Stimulated activated CD8-positive, alpha-beta memory T cell treated with anti-CD3 and anti-CD28 coated beads, Interleukin-2, amount 100 ng/mL, for 1 hour (primary cell): ENCODE measurements at regions not wholly inside any gene's neighbourhood (a gene's known extent, or its start where the extent isn't known, plus 50 kb on each side); places are given as distances from the start of the nearest gene placed in this dataset.
A peak's percentile ranks its signal among the peaks of the same experiment; 100 is the strongest.

Experiments used
- DNase-seq, 2 donors: peaks; one replicate each; pipeline ENCODE4 v3.0.0-alpha.2; 2020; ENCODE audit warnings: low read depth in 2 of 2

DNA sequence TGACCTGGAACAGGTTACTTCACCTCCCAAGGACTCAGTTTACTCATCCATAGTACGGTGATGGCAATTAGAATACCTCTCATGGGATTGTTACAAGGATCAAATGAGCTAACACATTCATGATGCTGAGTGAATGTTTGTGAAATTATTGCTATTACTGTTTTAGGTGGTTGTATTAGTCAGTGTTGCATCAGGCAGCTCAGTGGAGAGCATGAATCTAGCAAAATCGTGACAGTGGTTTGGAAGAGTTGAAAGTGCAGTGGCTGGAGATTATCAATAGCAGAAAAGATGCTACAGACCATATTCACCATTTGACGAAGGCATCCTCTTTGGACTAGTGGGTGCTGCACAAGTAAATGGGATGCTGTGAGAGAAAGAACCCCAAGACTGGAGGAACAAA, 50.4 kb upstream of the CTNNBL1 start:
- DNase-seq: no peak

DNA sequence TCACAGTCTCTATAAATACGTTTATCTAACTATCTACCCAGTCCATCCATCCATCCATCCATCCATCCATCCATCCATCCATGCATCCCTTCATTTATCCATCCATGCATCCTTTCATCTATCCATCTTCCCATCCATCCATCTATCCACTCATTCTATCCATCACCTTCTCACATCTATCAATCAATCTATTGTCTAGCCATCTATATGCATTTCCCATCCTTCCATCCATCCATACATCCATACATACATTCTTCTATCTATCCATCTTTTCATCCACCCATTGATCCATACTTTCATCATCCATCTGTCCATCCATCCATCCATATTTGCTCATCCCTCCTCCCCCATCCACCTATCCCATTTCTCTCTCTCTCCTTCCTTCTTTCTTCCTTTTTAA, 51.6 kb upstream of the CTNNBL1 start:
- no peak for DNase-seq

DNA sequence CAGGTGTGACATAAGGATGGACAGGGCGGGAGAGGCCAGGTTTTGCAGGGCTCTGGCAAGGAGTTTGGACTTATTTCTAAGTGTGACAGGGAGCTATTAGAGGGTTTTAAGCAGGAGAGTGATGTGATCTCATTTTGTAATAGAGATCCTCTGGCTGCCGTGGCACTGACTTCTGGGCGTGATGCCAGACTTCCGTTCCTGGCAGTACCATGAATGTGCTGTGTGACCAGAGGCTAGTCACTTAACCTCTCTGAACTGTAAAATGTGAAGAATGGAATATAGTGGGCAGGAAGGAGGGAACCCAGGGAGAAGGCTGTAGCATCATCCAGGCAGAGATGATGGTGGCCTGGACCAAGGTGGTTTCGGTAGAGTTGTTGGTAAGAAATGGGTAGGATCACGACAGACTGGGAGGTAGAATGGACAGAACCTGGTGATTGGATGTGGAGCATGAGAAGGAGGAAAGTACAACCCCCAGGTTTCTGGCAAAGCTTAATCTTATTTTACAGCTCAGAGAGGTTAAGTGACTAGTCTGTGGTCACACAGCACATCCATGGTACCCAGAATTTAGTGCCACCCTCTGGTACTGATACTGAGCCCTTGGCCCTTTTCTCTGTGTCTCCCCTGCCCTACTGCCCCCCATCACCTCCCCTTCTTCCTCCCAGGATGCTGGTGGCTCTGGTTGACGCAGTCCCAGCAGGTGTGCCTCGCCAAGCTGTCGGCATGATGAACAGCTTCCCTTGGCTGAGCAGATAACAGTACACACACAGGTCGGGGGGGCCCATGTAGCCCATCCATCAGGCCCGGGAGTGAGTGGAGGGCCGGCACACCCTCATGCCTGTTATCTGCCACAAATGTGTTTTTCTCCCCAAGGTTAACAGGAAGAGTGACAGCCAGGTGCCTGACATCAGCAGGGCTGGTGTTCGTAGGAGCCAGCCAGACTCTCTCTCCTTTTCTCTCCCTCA, 52.9 kb upstream of the CTNNBL1 start:
- no peak for DNase-seq

DNA sequence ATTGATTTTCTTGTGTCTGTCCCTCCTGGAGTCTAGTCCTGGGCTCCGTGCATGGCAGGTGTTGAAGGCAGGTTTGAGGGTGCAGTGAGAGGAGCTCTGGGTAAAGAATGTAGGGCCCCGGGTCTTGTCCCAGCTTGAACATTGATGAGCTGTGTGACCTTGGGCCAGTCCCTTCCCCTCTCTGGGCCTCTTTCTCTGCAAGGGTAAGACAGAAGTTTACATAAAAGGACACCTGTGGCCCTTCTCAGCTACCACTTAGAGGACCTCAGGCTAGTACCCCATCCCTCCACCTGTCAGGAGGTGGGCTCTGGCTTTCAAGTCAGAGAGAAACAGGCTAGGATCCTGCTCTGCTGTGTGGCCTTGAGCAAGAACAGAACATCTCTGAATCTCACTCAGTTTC, 55.3 kb upstream of the CTNNBL1 start:
- no peak for DNase-seq

DNA sequence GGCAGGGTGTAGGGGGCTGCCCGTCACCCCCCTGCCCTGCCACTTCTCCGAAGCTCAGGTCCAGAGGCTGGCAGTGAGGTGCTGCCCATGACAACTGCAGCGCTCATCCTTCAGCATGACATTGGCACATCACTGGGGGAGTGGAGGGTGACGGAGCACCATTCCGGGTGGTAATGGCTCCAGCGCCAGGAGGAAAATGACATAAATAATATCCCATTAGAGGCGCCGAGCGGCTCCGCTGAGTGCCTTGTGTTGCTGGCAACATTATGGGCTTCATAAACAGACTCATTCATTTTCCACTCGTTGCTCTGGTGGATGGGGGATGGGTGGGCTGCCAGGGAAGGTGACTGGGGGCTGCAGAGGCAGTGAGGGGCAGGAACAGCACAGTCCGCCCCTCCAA, 56.9 kb upstream of the CTNNBL1 start:
- DNase-seq: no peak

DNA sequence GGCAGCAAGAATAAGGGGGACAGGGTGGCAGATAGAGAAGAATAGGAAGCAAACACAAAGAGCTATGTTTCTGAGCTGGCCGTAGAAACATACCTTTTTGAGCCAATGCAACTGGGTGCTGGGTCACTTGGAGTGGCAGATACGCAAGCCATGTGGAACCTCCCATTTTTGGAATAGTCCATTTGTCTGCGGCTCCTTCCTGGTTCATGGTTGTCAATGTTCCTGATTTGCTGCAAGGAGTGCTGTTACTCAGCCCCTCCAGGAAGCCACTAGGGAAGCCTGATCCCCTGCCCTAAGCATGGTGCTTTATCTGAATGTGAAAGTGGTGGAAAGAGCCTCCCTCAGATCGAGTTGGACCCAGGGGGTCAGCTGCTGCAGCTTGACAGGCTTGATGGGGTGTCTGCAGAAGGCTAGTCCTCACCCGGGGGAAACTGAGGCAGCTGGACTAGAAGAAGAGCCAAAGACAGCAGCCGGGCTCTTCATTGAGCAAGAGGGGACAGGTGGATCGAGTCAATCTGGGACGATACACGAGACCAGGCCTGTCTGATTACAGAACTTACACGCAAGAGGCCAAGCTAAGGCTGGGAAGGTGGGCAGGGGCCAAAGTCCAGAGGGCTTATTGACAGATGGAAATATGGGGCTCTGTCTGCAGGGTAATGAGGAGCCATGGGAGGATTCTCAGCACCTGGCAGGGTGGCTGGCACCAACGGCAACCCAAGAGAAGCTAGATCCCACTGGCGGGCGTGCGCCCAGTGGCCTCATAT, 57.4 kb upstream of the CTNNBL1 start:
- no peak for DNase-seq

DNA sequence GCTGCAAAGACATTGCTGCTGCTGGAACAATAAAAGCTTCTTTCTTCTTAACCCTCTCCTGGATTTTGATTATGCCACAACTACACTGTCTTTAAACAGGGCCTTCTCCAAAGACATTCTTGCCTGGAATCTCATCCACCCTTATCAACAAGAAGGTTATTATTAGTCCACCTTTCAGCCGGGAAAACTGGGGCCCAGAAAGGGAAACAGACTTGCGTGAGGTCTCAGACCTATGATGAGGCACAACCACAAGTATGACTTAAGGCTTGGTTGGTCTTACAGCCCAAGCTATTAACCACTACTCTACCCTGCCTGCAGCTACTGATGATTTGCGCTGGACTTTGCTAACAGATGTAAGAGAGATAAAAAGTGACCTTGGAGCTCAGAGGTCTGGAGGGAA, 62.8 kb upstream of the CTNNBL1 start:
- DNase-seq: no peak

DNA sequence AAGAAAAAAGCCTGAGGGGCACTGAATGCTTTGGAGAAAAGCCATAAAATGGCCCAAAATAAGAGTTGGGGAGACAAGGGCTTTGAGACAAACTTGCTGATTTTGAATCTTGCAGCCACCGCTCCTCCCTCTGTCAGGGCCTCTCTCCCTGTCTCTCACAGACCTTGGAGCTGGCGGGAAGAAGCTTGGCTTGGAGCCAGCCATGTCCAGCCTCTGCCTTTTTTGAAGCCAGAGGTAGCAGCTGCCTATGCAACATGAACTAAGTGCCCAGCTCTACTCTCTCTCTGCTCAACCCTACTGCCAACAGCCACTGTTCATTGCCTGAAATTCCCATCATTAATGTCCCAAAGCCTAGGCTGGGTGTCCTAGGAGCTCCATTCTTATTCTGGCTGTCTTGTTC, 63.7 kb upstream of the CTNNBL1 start:
- no peak for DNase-seq

DNA sequence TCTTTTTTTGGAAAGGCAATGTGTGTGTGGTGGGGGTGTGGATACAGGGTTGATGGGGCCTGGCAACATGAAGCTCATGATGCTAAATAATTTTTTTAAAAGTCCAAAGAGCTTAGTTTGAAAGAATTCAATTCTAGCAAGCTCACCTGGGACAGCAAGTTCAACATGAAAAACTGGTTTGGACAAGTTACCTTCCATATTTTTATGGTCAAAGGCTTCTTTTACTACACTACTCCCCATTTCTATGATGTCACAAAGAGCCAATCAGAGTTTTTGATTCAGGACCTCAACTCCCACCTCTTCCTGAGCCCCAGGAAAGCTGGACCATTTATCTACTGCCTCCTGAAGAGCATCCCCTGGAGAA, 66.1 kb upstream of the CTNNBL1 start:
- no peak for DNase-seq

DNA sequence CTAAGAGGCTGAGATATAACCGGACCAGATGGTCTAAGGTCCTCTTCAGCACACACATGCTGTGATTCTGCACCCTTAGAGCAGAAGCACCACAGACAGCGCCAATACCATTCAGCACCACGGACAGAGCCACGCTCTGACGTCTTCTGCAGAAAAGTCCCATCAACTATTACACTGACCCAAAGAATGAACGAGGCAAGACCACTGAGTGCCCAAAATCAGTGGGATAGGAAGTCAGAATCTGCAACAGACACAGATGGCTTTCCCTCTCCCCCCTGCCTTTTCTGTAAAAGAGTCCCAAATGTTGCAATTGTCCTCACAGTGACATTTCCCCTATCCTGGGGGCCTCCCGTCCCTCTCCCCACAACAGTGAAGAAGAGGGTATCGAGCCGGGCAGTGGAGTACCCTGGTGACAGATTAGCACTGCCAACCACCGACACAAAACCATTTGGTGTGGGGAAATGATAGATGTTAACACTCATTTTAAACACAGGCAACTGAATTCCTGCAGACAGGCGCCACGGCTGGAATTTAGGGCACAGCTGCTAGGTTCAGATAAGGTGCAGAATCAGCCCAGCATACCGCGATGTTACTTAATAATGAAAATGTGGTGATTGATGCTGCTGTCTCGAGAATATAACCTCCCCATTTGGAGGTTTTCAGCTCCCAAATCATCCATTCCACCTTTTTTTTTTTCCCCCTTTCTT, 66.6 kb upstream of the CTNNBL1 start:
- DNase-seq: no peak

DNA sequence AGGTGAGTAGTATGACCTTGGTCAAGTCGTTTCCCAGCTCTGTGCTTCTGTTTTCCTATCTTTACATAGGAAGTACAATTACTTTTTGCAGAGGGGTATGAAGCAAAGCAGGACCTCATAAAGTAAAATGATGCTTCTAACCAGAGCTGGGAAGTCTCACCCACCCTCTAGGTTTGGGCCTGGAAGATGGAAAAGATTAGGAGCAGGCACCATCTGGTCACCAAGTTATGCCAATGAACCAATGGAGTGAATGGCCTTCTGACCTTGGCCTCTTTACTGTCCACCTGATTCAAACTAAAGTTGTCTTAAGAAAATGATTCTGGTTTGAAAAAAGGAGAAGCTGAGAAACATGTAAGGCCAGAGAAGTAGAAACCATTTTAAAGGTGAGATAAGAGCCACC, 68.9 kb upstream of the CTNNBL1 start:
- no peak for DNase-seq

DNA sequence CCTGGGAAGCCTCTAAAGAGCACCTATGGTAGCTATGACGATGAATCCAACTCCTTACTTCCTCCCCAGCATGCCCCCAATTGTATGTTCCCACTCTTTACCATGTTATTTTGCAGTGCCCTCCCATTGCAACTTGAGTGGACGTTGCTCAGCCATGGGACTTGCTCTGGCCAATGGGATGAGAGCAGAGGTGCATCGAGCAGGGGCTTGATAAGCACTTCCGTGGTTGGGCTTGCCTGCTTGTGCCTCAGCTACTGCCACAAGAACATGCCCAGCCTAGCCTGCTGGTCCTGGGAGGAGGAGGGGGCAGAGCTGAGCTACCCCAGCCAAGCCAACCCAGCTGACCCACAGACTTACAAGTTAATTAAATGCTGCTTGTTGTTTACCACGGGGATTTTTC, 71.1 kb upstream of the CTNNBL1 start:
- no peak for DNase-seq

DNA sequence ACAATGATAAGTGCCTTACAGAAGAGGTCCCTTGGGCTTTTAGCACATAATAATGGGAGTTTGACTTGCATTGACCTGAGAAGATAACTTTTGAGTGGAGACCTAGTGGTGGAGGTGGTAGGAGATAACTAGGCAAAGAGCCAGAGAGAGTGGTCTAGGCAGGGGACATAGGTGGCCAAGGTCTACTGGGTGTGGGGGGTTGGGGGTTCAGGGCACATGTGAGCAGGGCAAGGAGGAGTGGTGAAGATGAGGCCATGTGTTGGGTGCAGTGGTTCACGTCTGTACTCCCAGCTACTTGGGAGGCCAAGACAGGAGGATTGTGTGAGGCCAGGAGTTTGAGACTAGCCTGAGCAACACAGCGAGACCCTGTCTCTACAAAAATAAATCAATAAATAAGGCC, 74.3 kb upstream of the CTNNBL1 start:
- no peak for DNase-seq

DNA sequence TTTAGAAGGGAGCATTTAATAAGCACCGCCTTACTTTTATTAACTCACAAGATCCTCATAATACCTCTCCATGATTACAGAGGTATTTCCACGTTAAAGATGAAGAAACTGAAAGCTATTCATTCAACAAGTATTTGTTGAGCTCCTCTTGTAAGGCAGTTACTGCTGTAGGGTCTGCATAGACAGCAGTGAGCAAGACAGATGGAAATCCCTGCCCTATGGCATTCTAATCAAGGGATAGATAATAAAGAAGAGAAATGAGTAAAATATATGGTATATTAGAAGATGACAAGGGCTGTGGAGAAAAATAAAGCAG, 77.8 kb upstream of the CTNNBL1 start:
- no peak for DNase-seq

DNA sequence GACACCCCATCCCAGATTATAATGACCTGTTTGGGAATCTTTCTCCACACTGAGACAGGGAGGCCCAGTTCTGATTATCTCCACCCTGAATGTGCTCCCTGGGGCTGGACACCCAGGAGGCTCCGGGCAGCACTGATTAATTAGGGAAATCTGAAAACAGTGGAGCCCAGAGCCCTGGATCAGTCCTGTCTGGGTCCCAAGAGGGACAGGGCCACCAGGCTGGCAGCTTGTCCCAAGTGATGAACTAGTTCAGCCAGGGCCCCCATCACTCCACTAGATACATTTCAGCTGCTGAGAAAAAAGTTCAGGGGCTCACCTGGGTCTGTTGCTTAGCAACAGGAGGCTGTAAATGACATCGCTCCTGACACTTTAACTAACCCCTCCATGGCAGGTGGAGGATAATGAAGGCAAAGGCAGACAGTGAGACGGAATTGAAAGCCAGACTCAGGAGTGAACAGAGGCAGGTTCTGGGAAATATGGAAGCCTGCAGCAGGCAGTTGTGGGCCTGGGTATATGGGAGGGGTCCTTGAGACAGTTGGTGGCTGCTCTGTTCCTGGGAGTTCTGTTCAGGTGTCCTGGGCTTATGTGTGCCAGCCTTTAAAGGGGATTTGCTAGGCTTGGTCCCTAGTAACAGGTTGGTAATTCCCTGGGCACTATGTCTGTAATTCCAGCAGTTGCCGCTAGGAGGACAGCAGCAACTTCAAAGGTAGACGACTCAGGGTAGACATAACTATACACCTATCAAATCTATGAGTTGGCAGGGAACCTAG, 78.3 kb upstream of the CTNNBL1 start:
- peak; percentile 3 to 35 for DNase-seq

DNA sequence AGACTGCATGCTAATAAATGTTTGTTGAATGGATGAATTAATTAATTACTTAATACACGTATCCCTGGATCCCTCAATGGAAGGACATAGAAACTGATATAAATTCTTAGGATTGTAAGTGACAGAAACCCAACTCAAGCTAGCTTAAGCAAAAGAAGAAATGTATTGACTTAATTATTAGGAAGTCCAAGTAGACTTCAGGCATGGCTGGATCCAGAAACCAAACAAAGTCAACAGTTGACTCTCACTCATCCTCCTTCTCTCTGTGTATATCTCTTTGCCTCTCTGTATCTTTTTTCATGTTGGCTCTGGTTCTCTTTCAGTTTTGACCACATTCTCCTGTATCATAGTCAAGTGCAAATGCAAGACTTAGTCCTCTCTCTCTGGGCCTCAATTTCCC, 82.0 kb upstream of the CTNNBL1 start:
- no peak for DNase-seq

DNA sequence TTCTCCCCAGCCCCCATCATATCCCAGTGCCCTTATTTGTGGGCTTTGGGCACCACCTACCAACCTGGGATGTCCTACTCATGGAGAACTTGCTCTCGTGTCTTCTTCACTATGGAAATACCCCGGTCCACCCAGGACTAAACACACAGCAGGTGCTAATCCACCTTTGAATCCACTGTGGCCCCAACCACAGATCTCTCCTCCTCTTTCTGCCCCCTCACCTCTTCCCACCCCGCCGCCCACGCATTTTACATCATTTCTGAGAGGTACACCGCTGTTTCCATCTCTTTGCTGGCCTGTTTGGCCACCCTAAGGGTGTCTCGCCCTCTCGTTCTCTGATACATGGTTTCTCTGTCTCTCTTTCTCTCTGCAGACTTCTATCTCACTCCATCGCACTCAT, 82.5 kb upstream of the CTNNBL1 start:
- no peak for DNase-seq

DNA sequence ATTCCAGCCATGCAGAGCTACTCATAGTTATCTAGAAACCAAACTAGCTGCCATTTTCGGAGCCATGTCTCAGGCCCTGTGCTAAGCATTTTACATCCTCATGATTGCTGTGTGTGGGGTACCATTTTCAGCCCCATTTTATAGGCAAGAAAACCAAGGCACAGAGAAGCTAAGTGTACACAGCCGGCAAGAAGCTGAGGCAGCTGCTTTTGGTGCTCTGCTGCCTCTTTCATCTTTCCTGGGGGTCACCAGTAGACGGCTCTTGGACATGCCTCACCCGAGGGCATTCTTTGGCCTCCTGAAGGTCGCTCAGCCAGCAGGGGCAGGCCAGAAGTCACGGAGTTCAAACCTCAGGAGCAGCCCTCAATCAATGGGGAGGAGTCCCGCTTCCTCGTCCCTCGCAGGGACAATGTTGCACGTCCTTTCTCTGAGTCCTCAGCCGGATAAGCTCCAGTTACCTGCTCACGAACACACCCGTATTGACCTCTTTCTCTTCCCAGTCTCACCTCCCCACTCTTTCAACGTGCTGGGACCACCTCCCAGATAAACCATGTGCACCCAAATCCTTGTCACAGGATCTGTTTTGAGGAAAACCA, 82.6 kb upstream of the BLCAP start:
- DNase-seq: no peak

DNA sequence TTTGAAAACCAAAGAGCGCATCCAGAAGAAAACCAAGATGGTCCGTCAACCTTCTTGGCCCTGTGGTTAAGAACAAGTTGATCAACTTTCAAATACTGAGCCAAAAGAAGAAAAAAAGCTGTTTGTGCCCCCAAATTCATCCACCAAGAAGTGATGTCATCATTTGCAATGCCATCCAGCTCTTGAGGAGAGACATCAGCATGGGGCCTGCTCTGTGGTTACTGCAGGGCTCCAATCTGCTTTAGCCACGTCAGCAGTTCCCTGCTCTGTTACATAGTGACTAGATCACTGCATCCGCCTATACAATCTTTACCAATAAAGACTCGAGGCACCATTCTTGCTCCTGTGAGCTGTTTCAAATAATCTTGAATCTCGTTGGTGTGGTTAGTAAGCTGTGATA, 75.0 kb upstream of the BLCAP start:
- no peak for DNase-seq

DNA sequence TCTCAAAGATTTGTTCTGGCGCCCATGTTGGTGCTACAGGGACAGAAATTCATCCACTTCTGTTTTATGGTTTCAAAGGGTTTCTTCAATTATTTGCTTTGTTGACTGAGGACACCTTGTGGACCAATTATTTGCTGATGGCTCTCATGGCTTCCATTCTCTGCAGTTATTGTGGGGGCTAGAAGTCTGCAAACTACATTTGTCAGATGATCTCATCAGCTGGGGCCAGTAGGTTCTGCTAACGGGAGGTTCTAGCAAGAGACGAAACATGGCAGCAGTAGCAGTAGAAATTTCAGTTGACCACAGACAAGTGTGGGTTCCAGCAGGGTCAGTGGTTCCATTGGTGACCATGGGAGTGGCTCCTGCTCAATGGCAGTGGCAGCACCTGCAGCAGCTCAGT, 72.8 kb upstream of the BLCAP start:
- no peak for DNase-seq

DNA sequence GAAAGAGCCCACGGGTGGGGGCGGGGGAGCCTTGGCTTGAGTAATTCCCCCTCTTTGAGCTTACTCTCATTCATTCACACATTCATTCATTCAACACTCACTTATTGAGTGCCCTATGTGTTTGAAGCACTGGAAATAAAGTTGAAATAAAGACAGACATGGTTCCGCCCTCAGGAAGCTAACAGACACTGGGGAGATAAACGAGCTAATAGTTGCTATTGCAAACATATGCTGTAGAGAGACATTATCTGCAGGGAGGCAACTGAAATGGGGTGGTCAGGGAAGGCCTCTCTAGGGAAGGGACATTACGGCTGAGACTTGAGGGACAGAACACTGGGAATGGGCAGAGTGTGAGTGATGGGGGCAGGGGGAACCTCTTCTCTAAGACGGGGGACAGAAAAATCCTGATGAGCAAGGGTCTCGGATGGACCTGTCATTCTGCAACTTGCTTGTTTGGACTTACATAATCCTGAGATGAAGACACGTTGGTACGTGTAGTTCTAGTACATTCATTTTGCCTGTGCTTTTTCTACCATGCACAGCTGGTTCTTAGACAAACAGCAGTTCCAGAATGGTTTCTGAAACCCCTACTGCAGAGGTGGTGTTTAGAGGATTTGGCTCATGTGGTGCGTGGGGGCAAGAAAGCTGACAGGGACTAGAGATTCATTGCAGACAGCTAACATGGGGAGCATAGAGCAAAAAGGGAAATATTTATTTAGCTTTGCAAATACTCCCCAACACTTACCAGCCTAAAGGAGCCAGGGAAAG, 71.1 kb upstream of the BLCAP start:
- DNase-seq: no peak
